Bronchial epithelial cell (primary cell): ENCODE measurements at regions not wholly inside any gene's neighbourhood (a gene's known extent, or its start where the extent isn't known, plus 50 kb on each side); places are given as distances from the start of the nearest gene placed in this dataset.

Experiments used
- DNase-seq: peaks from one replicate; pipeline ENCODE4 v3.0.0-alpha.2; 2010; ENCODE audit warnings: low read depth
- FAIRE-seq: peaks from 2 replicates; lab custom pipeline; 2011; peaks lifted over from hg19 to GRCh38; lab: Jason Lieb, UNC
- H3K27me3 ChIP-seq: 2 replicates; pipeline ENCODE4 v1.5.1; 2011; ENCODE audit warnings: low read length; ENCODE audit not compliant: control insufficient read depth, insufficient read depth
- H3K36me3 ChIP-seq: 2 replicates; pipeline ENCODE4 v1.5.1; 2011; ENCODE audit warnings: low read length; ENCODE audit not compliant: control insufficient read depth, insufficient read depth
- H3K4me3 ChIP-seq: 2 replicates; pipeline ENCODE4 v1.5.1; 2011; ENCODE audit warnings: mild to moderate bottlenecking, low read depth, low read length, control low read depth
- CTCF ChIP-seq: IDR thresholded peaks from 2 replicates; pipeline ENCODE4 v1.5.1; 2011; ENCODE audit warnings: mild to moderate bottlenecking, moderate library complexity, low read length, control low read depth, inconsistent platforms; ENCODE audit not compliant: insufficient read depth, severe bottlenecking

- H3K4me3 ChIP-seq: no peak overlapping the region
- H3K36me3 ChIP-seq: no peaks in the 10 kb centered on the region
- no peak for TF ChIP-seq CTCF
- peak; percentile 37 for DNase-seq
- H3K27me3 ChIP-seq: no peaks in the 10 kb centered on the region
- no peak for FAIRE-seq
Observed at GRCh38 chr20:7301807-7302206, 534.3 kb downstream of the BMP2 start.

GRCh38 chr20:7302250-7302649, 534.8 kb downstream of the BMP2 start:
- TF ChIP-seq CTCF: no peak
- Histone ChIP-seq H3K36me3 (no peaks in the 10 kb centered on the region), H3K27me3 (no peaks in the 10 kb centered on the region), H3K4me3 (no peak overlapping the region)
- FAIRE-seq (no peak), DNase-seq (peak; percentile 40)

GRCh38 chr20:7305976-7306375, 538.5 kb downstream of the BMP2 start:
- no peaks in the 10 kb centered on the region for H3K36me3 ChIP-seq
- DNase-seq (no peak), FAIRE-seq (no peak)
- no peak overlapping the region for H3K4me3 ChIP-seq
- TF ChIP-seq CTCF: no peak
- H3K27me3 ChIP-seq: no peaks in the 10 kb centered on the region

- Histone ChIP-seq H3K27me3 (no peaks in the 10 kb centered on the region), H3K36me3 (no peaks in the 10 kb centered on the region), H3K4me3 (no peak overlapping the region)
- DNase-seq (peak; percentile 100), FAIRE-seq (no peak)
- TF ChIP-seq CTCF: no peak
Observed at GRCh38 chr20:7308163-7308562, 540.7 kb downstream of the BMP2 start.

- H3K4me3 ChIP-seq: no peak overlapping the region
- no peaks in the 10 kb centered on the region for H3K27me3 ChIP-seq
- DNase-seq (peak; percentile 87), FAIRE-seq (no peak)
- no peak for TF ChIP-seq CTCF
- H3K36me3 ChIP-seq: no peaks in the 10 kb centered on the region
Observed at GRCh38 chr20:7313047-7313446, 545.6 kb downstream of the BMP2 start.

GRCh38 chr20:7323957-7324356, 556.5 kb downstream of the BMP2 start:
- H3K36me3 ChIP-seq: no peaks in the 10 kb centered on the region
- no peak overlapping the region for H3K4me3 ChIP-seq
- FAIRE-seq (no peak), DNase-seq (no peak)
- no peaks in the 10 kb centered on the region for H3K27me3 ChIP-seq
- no peak for TF ChIP-seq CTCF
